B cell (primary cell): ENCODE measurements at regions not wholly inside any gene's neighbourhood (a gene's known extent, or its start where the extent isn't known, plus 50 kb on each side); places are given as distances from the start of the nearest gene placed in this dataset.

Source experiments
- ATAC-seq: fragments of 200-7000 bp; cut with Tn5 transposase; one replicate; pipeline ENCODE4 v1.10.0; 2021; ENCODE audit warnings: low read depth, mild to moderate bottlenecking, moderate number of reproducible peaks, moderate library complexity
- CTCF ChIA-PET: fragments of 350-600 bp; sonication (Branson Sonifier 250); formaldehyde crosslinking; loops from one replicate; lab custom pipeline; 2021; ENCODE audit warnings: antibody characterized with exemption, inconsistent platforms; lab: Charles Lee
- POLR2A ChIA-PET: fragments of 350-600 bp; sonication (Branson Sonifier 250); formaldehyde crosslinking; loops from one replicate; lab custom pipeline; 2021; ENCODE audit warnings: antibody characterized with exemption; lab: Charles Lee
- DNase-seq: peaks from one replicate; pipeline ENCODE4 v3.0.0; 2013
- H2AFZ ChIP-seq: 2 replicates; pipeline ENCODE4 v1.6.1; 2012; ENCODE audit warnings: mild to moderate bottlenecking, low read depth, low read length; ENCODE audit not compliant: insufficient read depth, poor library complexity, severe bottlenecking
- H3K27ac ChIP-seq, 2 donors: 1 replicate in 1 of 2; 2 replicates in 1 of 2; pipeline ENCODE4 v1.5.1; 2012 to 2013; ENCODE audit warnings: low read length in 2 of 2, mild to moderate bottlenecking in 2 of 2, moderate library complexity in 1 of 2
- H3K27me3 ChIP-seq, 4 experiments: fragments of 200-600 bp in 1 of 4; sonication (generic) in 1 of 4; replicated peaks in 1 of 4; 1 replicate in 2 of 4; 2 replicates in 2 of 4; pipeline versions ENCODE4 v1.6.1 to v1.7.0; 2013 to 2016; ENCODE audit warnings: low read length in 3 of 4, mild to moderate bottlenecking in 2 of 4, mixed read lengths in 1 of 4, moderate library complexity in 1 of 4; ENCODE audit not compliant: insufficient read depth in 4 of 4, control insufficient read depth in 3 of 4; ENCODE audit errors: control extremely low read depth in 1 of 4
- H3K36me3 ChIP-seq, 2 experiments: replicated peaks in 1 of 2; 1 replicate in 1 of 2; 2 replicates in 1 of 2; pipeline versions ENCODE4 v1.6.1 to v1.7.1; 2013; ENCODE audit warnings: low read length in 1 of 2; ENCODE audit not compliant: insufficient read depth in 2 of 2, control insufficient read depth in 1 of 2; ENCODE audit errors: control extremely low read depth in 1 of 2, extremely low read depth in 1 of 2
- H3K4me1 ChIP-seq, 2 donors: fragments of 200-600 bp in 1 of 2; sonication (generic) in 1 of 2; 1 replicate in 1 of 2; 2 replicates in 1 of 2; pipeline versions ENCODE4 v1.5.1 to v1.6.1; 2013 to 2017; ENCODE audit warnings: low read length in 2 of 2; ENCODE audit not compliant: control insufficient read depth in 2 of 2, insufficient read depth in 2 of 2
- H3K4me2 ChIP-seq: replicated peaks from 2 replicates; pipeline ENCODE3; 2012; ENCODE audit warnings: mild to moderate bottlenecking, low read depth, low read length; ENCODE audit not compliant: poor library complexity, severe bottlenecking
- H3K4me3 ChIP-seq, 5 experiments: fragments of 200-600 bp in 1 of 5; sonication (generic) in 1 of 5; 1 replicate in 3 of 5; 2 replicates in 2 of 5; pipeline versions ENCODE4 v1.5.1 to v1.7.0; 2011 to 2016; ENCODE audit warnings: low read length in 4 of 5, mild to moderate bottlenecking in 4 of 5, low read depth in 2 of 5, control low read depth in 1 of 5, moderate library complexity in 1 of 5; ENCODE audit not compliant: insufficient read depth in 1 of 5; ENCODE audit errors: control extremely low read depth in 1 of 5, extremely low read depth in 1 of 5
- H3K79me2 ChIP-seq: fragments of 200-600 bp; sonication (generic); one replicate; pipeline ENCODE4 v1.6.0; 2016; ENCODE audit warnings: low read length; ENCODE audit not compliant: control insufficient read depth, insufficient read depth
- H3K9ac ChIP-seq: fragments of 200-600 bp; sonication (generic); 2 replicates; pipeline ENCODE4 v1.6.1; 2017; ENCODE audit warnings: mild to moderate bottlenecking, low read length, moderate library complexity
- H3K9me3 ChIP-seq, 3 donors: one replicate each; pipeline versions ENCODE4 v1.6.1 to v1.7.1; 2013; ENCODE audit warnings: low read length in 2 of 3; ENCODE audit not compliant: control insufficient read depth in 2 of 3, insufficient read depth in 1 of 3; ENCODE audit errors: control extremely low read depth in 1 of 3
- H4K20me1 ChIP-seq: 2 replicates; pipeline ENCODE4 v1.6.0; 2012; ENCODE audit warnings: mild to moderate bottlenecking, low read length; ENCODE audit not compliant: insufficient read depth, control insufficient read depth, poor library complexity, severe bottlenecking
- H3K27ac Mint-ChIP-seq: one replicate; pipeline ENCODE4 v1.8.0; 2021; ENCODE audit warnings: mixed read lengths
- H3K27me3 Mint-ChIP-seq: one replicate; pipeline ENCODE4 v1.8.0; 2021; ENCODE audit warnings: mixed read lengths
- H3K4me1 Mint-ChIP-seq: one replicate; pipeline ENCODE4 v1.8.0; 2021; ENCODE audit warnings: mixed read lengths
- H3K4me3 Mint-ChIP-seq: one replicate; pipeline ENCODE4 v1.8.0; 2021; ENCODE audit warnings: mixed read lengths
- H3K9me3 Mint-ChIP-seq: one replicate; pipeline ENCODE4 v1.8.0; 2022; ENCODE audit warnings: mixed read lengths; ENCODE audit not compliant: insufficient read depth
- EZH2 ChIP-seq: IDR thresholded peaks from 2 replicates; pipeline ENCODE4 v1.6.1; 2012; ENCODE audit warnings: borderline replicate concordance, low read depth, mild to moderate bottlenecking, moderate library complexity, low read length; ENCODE audit not compliant: insufficient read depth, poor library complexity, severe bottlenecking
- WGBS: methylation state at CpG from one replicate; pipeline ENCODE4 v1.1.5; 2013; ENCODE audit warnings: missing lambda C conversion rate; ENCODE audit not compliant: insufficient coverage; 5-methylcytosine and 5-hydroxymethylcytosine counted together
- intact Hi-C: fragments of 100-400 bp; cut with micrococcal nuclease; formaldehyde crosslinking; loops from one replicate; pipeline ENCODE4 v1.10.0; 2022
- TF ChIP-seq, protein P1 (sequence below): fragments of 200-600 bp; IDR thresholded peaks from one replicate; pipeline ENCODE4 v1.8.0; 2022; ENCODE audit warnings: antibody characterized with exemption, mild to moderate bottlenecking

- H3K4me1 ChIP-seq: no peaks in the 10 kb centered on the region
- 91% methylated on average over 4 of the region's 4 CpGs for WGBS
- H4K20me1 ChIP-seq: no peaks in the 10 kb centered on the region
- no peak overlapping the region for H3K27ac ChIP-seq
- ATAC-seq (no peak), DNase-seq (no peak)
- Mint-ChIP-seq H3K4me1 (no peaks in the 10 kb centered on the region), H3K4me3 (no peak overlapping the region), H3K9me3 (no peaks in the 10 kb centered on the region), H3K27ac (no peak overlapping the region), H3K27me3 (peaks cover 15% of the 10 kb centered on the region)
- no peak for TF ChIP-seq EZH2
- TF ChIP-seq, protein P1, sequence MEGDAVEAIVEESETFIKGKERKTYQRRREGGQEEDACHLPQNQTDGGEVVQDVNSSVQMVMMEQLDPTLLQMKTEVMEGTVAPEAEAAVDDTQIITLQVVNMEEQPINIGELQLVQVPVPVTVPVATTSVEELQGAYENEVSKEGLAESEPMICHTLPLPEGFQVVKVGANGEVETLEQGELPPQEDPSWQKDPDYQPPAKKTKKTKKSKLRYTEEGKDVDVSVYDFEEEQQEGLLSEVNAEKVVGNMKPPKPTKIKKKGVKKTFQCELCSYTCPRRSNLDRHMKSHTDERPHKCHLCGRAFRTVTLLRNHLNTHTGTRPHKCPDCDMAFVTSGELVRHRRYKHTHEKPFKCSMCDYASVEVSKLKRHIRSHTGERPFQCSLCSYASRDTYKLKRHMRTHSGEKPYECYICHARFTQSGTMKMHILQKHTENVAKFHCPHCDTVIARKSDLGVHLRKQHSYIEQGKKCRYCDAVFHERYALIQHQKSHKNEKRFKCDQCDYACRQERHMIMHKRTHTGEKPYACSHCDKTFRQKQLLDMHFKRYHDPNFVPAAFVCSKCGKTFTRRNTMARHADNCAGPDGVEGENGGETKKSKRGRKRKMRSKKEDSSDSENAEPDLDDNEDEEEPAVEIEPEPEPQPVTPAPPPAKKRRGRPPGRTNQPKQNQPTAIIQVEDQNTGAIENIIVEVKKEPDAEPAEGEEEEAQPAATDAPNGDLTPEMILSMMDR: no peak
- H3K9ac ChIP-seq: no peak overlapping the region
- no peaks in the 10 kb centered on the region for H3K79me2 ChIP-seq
- no peaks in the 10 kb centered on the region for H3K36me3 ChIP-seq
- ChIA-PET CTCF (interaction anchor here (6.5 kb wide), 1 partner anchor 7 kb away, joined by 43 read pairs; no protein-coding TSS in a partner anchor), POLR2A (no interaction called here)
- H3K9me3 ChIP-seq: no peaks in the 10 kb centered on the region
- peaks cover 0 to 3% (median 0%) of the 10 kb centered on the region in 4 experiments for H3K27me3 ChIP-seq
- no peak overlapping the region for H3K4me2 ChIP-seq
- no peak overlapping the region for H2AFZ ChIP-seq
- intact Hi-C loops: no loop called here
- no peak overlapping the region for H3K4me3 ChIP-seq
These were observed 211.9 kb upstream of the BMP4 start for GRCh38 chr14:54168489-54168888.

DNA sequence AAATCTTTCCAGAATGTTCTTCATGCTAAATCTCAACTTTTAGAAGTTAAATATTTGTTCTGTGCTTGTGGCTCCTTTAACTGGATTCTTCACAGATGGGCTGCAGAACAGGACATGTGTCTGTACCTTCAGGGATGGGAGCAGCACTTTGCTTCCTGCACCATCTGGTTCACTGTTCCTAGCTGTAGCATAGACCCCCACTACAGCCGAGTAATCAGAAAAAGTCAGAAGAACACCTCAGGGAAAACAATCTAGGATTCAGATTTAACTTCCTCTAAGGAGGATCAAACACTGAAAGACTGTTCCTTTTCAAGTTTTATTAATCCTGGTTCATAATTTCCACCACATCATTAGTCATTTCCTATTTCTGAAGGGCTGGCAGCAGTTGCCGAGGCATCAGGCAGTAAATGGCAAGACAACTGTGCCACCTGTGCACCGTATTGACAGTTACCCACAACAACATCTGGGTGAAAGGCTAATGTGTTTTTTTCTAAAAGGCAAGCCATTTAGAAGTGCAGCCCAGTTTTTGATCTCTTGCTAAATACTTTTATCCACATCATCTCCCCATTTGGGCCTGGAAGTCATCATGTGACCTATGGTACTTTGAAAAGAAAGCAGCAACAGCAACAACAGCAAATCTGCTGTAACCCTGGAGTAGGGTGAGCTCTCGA lies 212.8 kb upstream of the BMP4 start:
- no peak overlapping the region for H3K9ac ChIP-seq

More for the DNA sequence above, 212.8 kb upstream of the BMP4 start:
- Histone ChIP-seq H3K9me3 (no peaks in the 10 kb centered on the region), H3K27ac (no peak overlapping the region), H3K4me1 (no peaks in the 10 kb centered on the region), H3K27me3 (no peaks in the 10 kb centered on the region), H3K36me3 (no peaks in the 10 kb centered on the region), H2AFZ (peak overlapping the region; percentile 16), H3K79me2 (no peaks in the 10 kb centered on the region), H3K4me3 (no peak overlapping the region), H4K20me1 (no peaks in the 10 kb centered on the region), H3K4me2 (no peak overlapping the region)
- WGBS: 50% methylated on average over 1 of the region's 4 CpGs
- Mint-ChIP-seq H3K4me1 (no peaks in the 10 kb centered on the region), H3K9me3 (no peaks in the 10 kb centered on the region), H3K27ac (no peak overlapping the region), H3K4me3 (no peak overlapping the region), H3K27me3 (peaks cover 7% of the 10 kb centered on the region)
- intact Hi-C loops: no loop called here
- no peak for ATAC-seq
- DNase-seq: no peak
- POLR2A ChIA-PET: no interaction called here
- CTCF ChIA-PET: no interaction called here
- TF ChIP-seq EZH2: no peak
